ENCODE measurements at regions not wholly inside any gene's neighbourhood (a gene's known extent, or its start where the extent isn't known, plus 50 kb on each side); places are given as distances from the start of the nearest gene placed in this dataset.

DNA sequence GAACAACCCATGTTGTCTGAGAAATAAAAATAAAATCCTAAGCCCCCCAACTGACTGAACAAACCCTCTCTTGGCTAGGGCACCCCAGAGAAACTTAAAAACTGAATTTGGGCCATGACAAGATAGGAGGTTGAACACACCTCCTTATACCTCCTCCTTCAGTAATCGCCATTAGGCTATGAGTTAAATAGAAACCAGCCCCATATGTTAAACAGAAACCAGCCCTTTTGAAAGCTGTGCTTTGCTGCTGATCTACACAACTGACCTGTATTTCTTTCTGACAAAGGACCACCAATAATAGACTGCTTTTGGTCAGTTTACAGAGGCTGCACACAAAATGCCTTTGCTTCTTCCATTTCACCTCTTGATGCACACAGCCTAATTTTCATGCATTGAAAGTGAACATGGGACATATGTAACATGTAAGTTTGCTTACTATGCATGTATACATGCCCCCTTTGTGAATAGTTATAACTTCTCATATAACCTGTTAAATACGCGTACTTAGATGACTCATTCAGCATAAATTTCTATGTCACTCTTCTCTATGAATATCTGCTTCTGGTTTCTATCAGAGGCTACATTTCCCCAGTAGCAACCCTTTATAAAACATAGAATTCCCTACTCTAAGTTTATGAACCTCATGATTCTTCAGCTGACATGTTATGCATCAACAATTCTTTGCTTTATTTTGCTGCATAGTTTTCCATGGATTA lies 462.9 kb downstream of the COL12A1 start:
- no peak overlapping the region for H3K4me3 ChIP-seq
- TF ChIP-seq CTCF (IDR thresholded peaks at IDR 0.05) (no peak), POLR2A (IDR thresholded peaks at IDR 0.05) (no peak)
- 88 to 93% methylated on average over 3 of the region's 3 CpGs for WGBS, 2 donors
- H3K27ac ChIP-seq: no peak overlapping the region
- ATAC-seq (no peak), DNase-seq (no peak)
- H3K27me3 ChIP-seq: no peaks in the 10 kb centered on the region
- H3K36me3 ChIP-seq (replicated peaks in 1 of 2; ENCODE audit: insufficient read depth in 1 of 2, low read depth in 2 of 2): no peaks in the 10 kb centered on the region
- H3K4me1 ChIP-seq: no peaks in the 10 kb centered on the region
- no peaks in the 10 kb centered on the region for H3K9me3 ChIP-seq
- intact Hi-C loops (cut with DNase I): no loop called here

DNA sequence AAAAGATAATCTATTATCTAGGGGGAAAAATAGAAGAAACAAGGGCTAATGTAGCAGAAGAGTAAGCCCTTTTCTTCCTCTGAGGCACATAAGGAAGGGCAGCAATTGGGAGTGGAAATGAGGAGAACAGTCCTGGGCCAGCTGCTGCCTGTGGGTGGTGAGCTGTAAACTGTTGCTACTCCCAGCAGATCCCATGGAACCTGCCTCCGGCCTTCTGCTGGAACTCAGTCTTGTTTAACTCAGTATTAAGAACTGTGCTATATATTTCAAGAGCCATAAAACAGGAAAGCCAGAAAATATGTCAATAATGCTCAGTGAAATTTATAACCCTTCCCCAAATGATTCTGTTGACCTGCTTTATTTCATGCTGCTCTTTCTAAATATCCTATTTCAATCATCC lies 464.2 kb downstream of the COL12A1 start:
- no peak overlapping the region for H3K4me3 ChIP-seq
- H3K9me3 ChIP-seq: no peaks in the 10 kb centered on the region
- no peak for DNase-seq
- 71 to 74% methylated on average over 1 of the region's 1 CpG for WGBS, 2 donors
- intact Hi-C loops (cut with DNase I): no loop called here
- TF ChIP-seq CTCF (IDR thresholded peaks at IDR 0.05) (no peak), POLR2A (IDR thresholded peaks at IDR 0.05) (no peak)
- no peak overlapping the region for H3K27ac ChIP-seq
- no peaks in the 10 kb centered on the region for H3K4me1 ChIP-seq
- H3K27me3 ChIP-seq: no peaks in the 10 kb centered on the region
- no peaks in the 10 kb centered on the region for H3K36me3 ChIP-seq (replicated peaks in 1 of 2; ENCODE audit: insufficient read depth in 1 of 2, low read depth in 2 of 2)
- no peak for ATAC-seq

DNA sequence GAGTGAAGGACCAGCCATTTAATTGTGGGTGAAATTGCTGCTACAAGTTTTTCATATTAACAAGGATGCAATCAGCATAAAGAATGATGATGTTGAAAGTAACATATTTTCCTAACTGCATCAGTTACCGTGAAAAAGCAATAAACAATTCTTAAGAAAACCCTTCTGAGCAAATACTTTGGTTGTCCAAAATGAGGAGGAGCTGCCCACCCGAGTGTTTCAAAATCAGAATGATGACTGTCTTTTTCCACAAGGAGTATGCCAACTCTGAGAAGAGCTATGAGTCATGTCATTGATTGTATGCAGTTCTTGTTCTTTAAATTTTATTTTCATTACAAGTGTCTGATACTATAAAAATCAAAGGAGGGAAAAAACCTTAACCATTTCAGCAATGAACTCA lies 470.5 kb downstream of the COL12A1 start:
- Histone ChIP-seq H3K27me3 (no peaks in the 10 kb centered on the region), H3K4me3 (no peak overlapping the region), H3K36me3 (replicated peaks in 1 of 2; ENCODE audit: insufficient read depth in 1 of 2, low read depth in 2 of 2) (no peaks in the 10 kb centered on the region), H3K9me3 (no peaks in the 10 kb centered on the region), H3K4me1 (no peaks in the 10 kb centered on the region), H3K27ac (no peak overlapping the region)
- no peak for TF ChIP-seq CTCF (IDR thresholded peaks at IDR 0.05)
- no peak for TF ChIP-seq POLR2A (IDR thresholded peaks at IDR 0.05)
- no peak for DNase-seq
- intact Hi-C loops (cut with DNase I): no loop called here
- 41 to 62% methylated on average over 2 of the region's 2 CpGs for WGBS, 2 donors
- no peak for ATAC-seq

DNA sequence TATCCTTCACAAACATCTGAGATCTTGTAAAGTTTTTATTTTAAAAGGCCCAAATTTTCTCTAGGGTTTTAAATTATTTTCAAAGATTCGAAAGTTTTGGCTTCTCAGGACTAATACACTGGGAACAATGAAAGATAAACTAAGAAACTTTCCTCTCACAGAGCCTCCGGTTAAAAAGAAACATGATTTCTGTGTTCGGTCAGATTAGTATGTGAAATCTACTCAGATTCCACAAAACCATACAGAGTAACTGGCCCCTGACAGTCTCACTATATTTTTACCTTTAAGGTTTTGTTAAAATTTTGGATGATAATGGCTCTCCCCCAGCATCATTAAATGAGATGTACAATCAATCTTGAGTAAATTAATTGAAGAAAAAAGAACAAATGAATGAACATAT lies 471.0 kb downstream of the COL12A1 start:
- H3K27ac ChIP-seq: no peak overlapping the region
- DNase-seq: no peak
- H3K27me3 ChIP-seq: no peaks in the 10 kb centered on the region
- no peak for TF ChIP-seq CTCF (IDR thresholded peaks at IDR 0.05)
- TF ChIP-seq POLR2A (IDR thresholded peaks at IDR 0.05): no peak
- intact Hi-C loops (cut with DNase I): no loop called here
- ATAC-seq: no peak
- H3K4me1 ChIP-seq: no peaks in the 10 kb centered on the region
- H3K9me3 ChIP-seq: no peaks in the 10 kb centered on the region
- no peak overlapping the region for H3K4me3 ChIP-seq
- WGBS, 2 donors: 78 to 81% methylated on average over 3 of the region's 3 CpGs
- no peaks in the 10 kb centered on the region for H3K36me3 ChIP-seq (replicated peaks in 1 of 2; ENCODE audit: insufficient read depth in 1 of 2, low read depth in 2 of 2)
